ENCODE measurements at regions not wholly inside any gene's neighbourhood (a gene's known extent, or its start where the extent isn't known, plus 50 kb on each side); places are given as distances from the start of the nearest gene placed in this dataset.

GRCh38 chr2:883260-883802, 67.3 kb upstream of the SNTG2 start:
- Histone ChIP-seq H3K14ac (ENCODE audit: insufficient read depth, low read length) (no peak overlapping the region), H3K27ac (ENCODE audit: insufficient read length, low read depth, low read length) (no peak overlapping the region), H2BK20ac (ENCODE audit: low read depth, low read length, poor library complexity, severe bottlenecking) (no peak overlapping the region), H3K4ac (ENCODE audit: low read depth, low read length) (no peak overlapping the region), H4K91ac (ENCODE audit: insufficient read length, low read depth, low read length) (no peak overlapping the region), H2AK5ac (ENCODE audit: insufficient read length, low read length) (no peak overlapping the region), H2BK120ac (ENCODE audit: low read depth, low read length, poor library complexity, severe bottlenecking) (no peak overlapping the region), H3K27me3 (ENCODE audit: insufficient read depth, low read length) (0 out of 2 replicates have a peak, but pooled peaks cover 2% of the 10 kb centered on the region), H3K79me2 (ENCODE audit: insufficient read depth, low read length) (no peaks in the 10 kb centered on the region), H3K4me1 (ENCODE audit: insufficient read depth, low read length) (peaks cover 8% of the 10 kb centered on the region), H3K23ac (ENCODE audit: insufficient read length, low read depth, low read length) (no peak overlapping the region), H3K56ac (ENCODE audit: insufficient read length, low read depth, low read length) (no peak overlapping the region), H2BK15ac (ENCODE audit: low read depth, low read length) (no peak overlapping the region), H3K4me2 (ENCODE audit: insufficient read depth, insufficient read length, low read length) (no peak overlapping the region), H3T11ph (ENCODE audit: low read length) (no peak overlapping the region), H3K18ac (ENCODE audit: insufficient read length, low read depth, low read length) (no peak overlapping the region), H2BK12ac (ENCODE audit: insufficient read length, low read depth, low read length) (no peak overlapping the region), H2BK5ac (ENCODE audit: insufficient read length, low read length) (no peak overlapping the region), H3K9me3 (ENCODE audit: control insufficient read depth, low read depth, low read length) (no peaks in the 10 kb centered on the region), H4K20me1 (ENCODE audit: control insufficient read depth, insufficient read depth, insufficient read length) (no peaks in the 10 kb centered on the region), H3K23me2 (ENCODE audit: insufficient read length, low read depth, low read length, poor library complexity, severe bottlenecking) (no peaks in the 10 kb centered on the region), H4K5ac (ENCODE audit: insufficient read length, low read depth, low read length) (no peak overlapping the region), H2AFZ (ENCODE audit: low read length) (no peak overlapping the region), H4K8ac (replicated peaks; ENCODE audit: insufficient read length, low read depth, low read length) (no peak overlapping the region), H3K9ac (ENCODE audit: extremely low read depth, insufficient read length, low read length) (no peak overlapping the region), H3K79me1 (ENCODE audit: insufficient read depth, low read depth, low read length, poor library complexity, severe bottlenecking) (no peaks in the 10 kb centered on the region)
- peaks cover 62% of the 10 kb centered on the region for H3K27me3 Mint-ChIP-seq (ENCODE audit: low read depth)
- H3K27ac Mint-ChIP-seq, result no peak overlapping the region
- WGBS (ENCODE audit: extremely low coverage, insufficient read length, low lambda C conversion rate), result no CpG with 5 or more reads among the region's 14 CpGs
- peak; percentile 19 for DNase-seq
- peaks cover 0 to 7% (median 3%) of the 10 kb centered on the region in 3 experiments; a peak in 2 of 7 replicates for H3K36me3 Mint-ChIP-seq (ENCODE audit: insufficient read depth in 1 of 3, low read depth in 3 of 3)
- H3K4me1 Mint-ChIP-seq, result peaks cover 49 to 51% of the 10 kb centered on the region in 2 experiments
- H3K4me3 Mint-ChIP-seq, result no peak overlapping the region
- H3K9me3 Mint-ChIP-seq, result peaks cover 5 to 9% of the 10 kb centered on the region in 2 experiments
- no peak for TF ChIP-seq CTCF (conservative IDR thresholded peaks at IDR 0.05)

Data from H9 (cell line).